Activated CD8-positive, alpha-beta memory T cell treated with anti-CD3 and anti-CD28 coated beads, Interleukin-2, amount 50 U/mL, for 4 hours (primary cell): ENCODE measurements at regions not wholly inside any gene's neighbourhood (a gene's known extent, or its start where the extent isn't known, plus 50 kb on each side); places are given as distances from the start of the nearest gene placed in this dataset.
"Not testable (repeated sequence)": the region's sequence is repeated elsewhere in the genome, so short reads cannot be mapped to it uniquely, and the experiment has no call there.

Source experiments
- DNase-seq: peaks from one replicate; pipeline ENCODE4 v3.0.0-alpha.2; 2020

DNA sequence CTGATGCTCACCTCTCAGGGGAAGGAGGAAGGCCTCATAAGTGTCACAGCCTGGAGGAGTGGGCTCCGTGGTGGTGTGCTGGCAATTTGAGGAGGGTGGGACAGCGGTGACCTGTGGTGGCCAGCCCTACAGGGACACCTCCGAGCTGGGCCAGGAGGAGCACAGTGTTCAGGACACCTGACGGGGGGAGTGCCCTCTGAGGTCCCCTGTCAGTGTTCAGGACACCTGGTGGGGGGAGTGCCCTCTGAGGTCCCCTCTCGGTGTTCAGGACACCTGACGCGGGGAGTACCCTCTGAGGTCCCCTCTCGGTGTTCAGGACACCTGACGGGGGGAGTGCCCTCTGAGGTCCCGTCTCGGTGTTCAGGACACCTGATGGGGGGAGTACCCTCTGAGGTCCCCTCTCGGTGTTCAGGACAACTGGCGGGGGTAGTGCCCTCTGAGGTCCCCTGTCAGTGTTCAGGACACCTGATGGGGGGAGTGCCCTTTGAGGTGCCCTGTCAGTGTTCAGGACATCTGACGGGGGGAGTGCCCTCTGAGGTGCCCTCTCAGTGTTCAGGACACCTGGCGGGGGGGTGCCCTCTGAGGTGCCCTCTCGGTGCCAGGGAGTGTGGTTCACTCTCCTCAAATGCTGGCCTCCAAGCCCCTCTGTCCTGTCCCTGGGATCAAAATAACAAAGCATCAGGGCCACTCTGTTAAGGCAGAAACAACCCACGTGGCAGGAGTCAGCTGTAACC, 73.4 kb upstream of the ZNF469 start:
- no peak for DNase-seq

DNA sequence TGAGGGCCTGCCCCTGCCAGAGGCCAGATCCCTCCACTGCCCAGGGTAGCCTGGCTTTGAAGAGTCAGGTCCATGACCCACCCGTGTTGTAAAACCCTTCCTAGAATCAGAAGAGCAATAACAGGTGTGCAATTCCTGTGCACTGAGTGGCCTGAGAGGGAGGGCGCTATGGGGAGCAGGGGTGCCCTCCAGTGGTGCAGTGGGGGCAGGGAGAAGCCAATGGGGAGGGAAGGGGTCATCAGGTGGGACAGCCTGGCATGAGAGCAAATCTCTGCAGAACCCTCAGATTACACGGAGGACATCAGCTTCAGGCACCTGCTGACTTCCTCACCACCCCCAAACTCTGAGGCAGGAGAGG, 72.9 kb upstream of the ZNF469 start:
- DNase-seq: no peak

DNA sequence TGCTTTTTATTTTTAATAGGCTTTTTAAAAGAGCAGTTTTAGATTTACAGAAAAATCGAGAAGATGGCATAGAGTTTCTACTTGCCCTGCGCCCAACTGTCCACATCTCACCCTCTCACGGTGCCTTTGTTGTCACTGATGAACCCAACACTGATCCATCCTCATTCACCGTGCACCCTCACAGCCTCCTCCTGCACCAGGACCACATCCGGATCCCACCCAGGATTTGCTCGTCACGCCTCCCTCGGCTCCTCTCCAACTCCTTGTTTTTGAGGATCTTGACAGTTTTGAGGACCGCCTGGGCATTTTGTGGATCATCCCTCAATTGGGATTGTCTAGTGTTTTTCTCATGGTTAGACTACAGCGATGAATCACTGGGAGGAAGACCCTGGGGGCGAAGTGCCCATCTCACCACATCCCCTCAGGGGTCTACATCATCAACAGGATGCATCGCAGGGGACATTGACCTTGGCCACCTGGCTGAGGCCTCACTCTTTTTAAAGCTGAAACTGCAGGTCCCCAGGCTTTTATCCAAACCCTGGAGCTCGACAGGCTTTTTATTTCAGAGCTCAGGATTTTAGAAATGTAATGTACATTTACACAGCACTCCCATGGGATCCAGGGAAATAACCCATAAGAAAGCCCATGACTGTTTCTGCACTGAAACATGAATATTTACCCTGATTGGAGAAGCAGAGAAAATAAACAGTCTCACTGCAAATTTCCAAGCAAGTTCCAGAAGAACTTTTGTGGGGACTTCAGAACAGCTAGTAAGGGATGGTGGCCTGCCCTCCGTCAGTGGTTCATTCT, 71.8 kb upstream of the ZNF469 start:
- no peak for DNase-seq

DNA sequence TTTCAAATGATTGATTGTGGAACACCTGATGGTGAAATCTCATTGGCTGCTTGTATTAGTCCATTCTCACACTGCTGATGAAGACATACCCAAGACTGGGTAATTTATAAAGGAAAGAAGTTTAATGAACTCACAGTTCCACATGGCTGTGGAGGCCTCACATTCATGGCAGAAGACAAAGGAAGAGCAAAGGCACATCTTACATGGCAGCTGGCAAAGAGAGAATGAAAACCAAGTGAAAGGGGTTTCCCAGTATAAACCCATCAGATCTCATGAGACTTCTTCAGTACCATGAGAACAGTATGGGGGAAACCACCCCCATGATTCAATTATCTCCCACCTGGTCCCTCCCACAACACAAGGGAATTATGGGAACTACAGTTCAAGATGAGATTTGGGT, 70.9 kb upstream of the ZNF469 start:
- DNase-seq: not testable (repeated sequence)

DNA sequence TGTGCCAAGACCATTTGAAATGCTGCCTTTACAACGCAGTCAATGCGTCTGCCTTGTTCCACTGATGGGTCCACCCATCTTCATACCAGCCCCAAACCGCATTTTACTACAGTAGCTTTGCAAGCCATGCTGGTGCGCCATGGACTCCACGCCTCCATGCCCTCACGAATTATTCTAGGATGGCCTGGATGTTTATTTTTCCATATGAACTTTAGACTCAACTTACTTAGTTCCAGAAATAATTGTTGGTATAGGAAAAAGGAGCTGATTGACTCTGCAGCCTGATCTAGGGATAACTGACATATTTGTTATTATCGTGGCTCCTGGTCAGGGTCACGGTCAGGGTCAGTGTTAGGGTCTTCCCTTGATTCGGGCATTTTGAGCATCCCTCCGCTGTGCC, 70.0 kb upstream of the ZNF469 start:
- DNase-seq: no peak

DNA sequence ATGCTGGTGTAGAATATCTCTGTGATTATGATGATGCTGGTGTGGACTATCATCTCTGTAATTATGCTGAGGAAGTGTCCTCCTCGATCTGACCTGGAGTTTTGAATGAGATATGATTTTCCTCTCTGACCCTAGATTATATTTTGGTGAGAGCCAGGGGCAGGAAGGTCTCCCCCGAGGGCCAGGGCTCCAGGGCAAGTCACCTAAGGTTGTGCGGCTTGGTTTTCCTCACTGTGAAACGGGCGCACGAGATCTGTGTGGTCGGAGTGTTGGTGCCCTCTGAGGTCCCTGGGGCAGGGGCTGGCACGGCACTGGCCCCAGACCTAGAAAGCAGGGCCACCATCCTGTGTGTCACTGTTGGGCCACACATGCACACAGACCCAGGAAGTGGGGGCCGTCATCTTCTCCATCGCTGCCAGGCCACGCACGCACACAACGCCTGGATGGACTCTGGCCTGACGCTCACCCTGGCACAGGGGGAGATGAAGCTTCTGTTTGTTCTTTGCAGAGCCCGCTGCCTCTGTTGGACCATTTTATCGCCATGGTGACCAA, 67.7 kb upstream of the ZNF469 start:
- DNase-seq: no peak

DNA sequence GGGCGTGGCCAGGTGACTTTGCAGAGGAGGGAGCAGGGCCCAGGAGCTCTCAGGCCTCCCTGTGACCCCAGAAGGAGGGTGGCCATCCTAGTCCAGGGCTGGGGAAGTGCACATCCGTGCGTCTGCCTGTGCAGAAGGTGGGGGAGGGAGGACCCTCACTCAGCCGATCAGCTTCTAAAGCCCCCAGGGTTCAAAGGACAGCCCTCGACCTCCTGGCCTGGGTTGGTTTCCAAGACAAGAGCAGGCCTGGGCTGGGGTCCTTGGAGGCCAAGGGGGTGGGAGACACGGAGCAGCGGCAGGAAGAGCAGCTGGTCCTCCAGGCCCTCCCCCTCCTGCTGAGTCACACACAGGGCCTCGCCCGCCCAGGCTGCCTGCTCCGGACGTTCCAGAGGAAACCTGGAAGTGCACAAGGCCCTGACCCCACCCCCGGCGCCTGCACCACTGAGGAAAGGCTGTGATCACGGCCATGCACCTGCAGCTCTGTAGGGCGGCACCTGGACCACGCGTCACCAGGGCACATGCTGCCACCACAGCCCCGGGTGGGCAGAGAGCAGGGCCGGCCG, 67.1 kb upstream of the ZNF469 start:
- no peak for DNase-seq

DNA sequence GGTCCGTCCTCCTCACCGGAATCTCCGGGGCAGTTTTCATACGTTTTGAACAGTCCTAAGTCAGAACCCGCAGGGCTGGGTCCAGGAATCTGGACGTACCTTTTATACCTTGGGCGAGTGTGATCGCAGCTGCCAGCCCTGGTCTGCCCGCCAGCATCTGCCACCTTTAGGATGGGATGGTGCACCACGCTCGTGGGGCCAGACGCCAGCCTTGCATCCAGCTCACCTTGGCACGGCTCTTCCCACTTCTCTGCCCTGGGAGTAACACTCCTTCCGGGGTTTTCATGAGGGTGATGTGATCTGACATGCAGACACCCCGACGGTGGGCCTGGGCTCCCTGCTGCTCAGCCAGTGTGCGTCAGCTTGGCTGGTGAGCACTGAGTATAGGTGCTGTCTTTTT, 66.6 kb upstream of the ZNF469 start:
- no peak for DNase-seq

DNA sequence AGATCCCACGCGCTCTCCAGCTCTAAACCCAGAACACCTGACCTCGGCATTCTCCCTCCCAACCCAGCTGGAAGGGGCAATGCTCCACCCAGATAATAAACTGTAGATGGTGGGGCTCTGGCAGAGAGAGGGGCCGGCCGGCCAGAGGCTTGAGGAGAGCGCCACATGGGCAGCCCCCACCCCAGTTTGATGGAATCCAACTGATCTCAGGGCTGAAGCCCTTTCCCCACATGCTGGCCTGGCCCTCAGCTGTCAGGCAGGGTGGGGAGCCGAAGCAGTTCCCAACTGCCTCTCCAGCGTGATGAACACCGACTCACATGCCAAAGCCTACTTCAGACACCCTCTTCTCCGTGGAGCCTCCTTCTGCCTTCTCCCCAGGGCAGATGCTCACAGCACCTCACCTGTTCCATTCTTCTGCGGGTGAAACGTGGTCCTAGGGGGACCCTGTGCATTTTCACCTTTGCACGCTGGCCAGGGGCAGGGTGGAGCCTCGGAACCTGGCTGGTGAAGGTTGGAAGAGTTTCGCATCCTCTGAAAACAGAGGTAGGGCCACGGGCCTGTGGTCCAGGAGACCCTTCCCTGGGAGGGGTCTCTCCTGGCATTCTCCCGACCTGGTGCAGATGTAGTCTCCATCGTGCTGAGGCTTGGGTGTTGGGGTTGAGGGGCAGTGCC, 65.7 kb upstream of the ZNF469 start:
- no peak for DNase-seq

DNA sequence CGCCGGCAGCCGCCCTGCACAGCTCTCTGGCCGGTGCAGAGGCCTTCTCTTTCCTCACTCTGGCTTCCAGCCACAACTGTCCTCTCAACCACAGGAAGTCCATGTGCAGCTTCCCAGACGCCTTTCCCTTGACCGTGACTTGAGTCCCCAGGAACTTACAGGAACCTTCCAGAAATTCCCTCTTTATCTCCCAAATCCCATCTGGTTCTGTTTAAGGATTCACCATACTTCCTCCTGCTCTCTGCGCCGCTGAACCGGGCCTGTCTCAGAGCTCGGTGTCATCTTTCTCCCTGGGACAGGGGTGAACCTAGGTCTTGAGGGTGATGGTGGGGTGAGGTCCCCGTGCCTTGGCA, 65.2 kb upstream of the ZNF469 start:
- DNase-seq: no peak

DNA sequence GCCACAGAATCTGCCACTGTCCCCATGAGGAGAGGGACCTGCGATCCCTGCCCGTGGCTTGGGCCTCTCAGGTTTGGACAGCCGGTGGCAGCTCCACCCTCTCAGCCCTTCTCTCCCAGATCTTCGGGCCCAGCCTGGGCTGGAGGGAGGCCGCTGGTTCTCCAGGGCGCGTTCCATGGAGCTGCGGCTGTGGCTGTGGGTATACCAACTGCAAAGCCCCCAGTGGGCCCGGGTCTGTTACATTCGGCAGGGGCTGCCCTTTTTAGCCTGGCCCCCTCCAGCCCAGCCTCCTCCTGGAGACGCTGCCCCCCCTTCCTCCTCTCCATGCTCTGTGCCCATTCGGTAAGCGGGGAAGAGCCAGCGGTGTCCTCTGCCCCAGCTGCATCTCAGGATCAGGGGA, 64.7 kb upstream of the ZNF469 start:
- DNase-seq: no peak

DNA sequence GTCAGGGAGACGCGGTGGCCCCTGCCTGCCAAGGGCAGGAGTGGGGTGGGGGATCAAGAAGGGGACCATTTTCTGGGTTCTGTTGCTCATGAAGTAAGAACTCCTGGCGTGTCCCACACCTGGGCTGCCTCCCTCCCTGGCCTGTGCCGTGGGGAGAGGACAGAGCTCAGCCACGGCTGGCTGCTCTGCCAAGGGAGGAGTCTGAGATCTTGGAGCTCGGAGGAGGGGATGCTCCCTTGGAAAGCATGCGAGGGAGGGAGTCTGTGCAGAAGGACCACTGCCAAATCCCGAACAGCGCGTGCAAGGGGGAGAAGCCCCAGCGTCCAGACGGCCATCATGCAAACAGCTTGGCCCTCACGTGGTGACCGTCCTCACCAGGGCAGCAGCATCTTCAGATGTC, 64.2 kb upstream of the ZNF469 start:
- DNase-seq: no peak

DNA sequence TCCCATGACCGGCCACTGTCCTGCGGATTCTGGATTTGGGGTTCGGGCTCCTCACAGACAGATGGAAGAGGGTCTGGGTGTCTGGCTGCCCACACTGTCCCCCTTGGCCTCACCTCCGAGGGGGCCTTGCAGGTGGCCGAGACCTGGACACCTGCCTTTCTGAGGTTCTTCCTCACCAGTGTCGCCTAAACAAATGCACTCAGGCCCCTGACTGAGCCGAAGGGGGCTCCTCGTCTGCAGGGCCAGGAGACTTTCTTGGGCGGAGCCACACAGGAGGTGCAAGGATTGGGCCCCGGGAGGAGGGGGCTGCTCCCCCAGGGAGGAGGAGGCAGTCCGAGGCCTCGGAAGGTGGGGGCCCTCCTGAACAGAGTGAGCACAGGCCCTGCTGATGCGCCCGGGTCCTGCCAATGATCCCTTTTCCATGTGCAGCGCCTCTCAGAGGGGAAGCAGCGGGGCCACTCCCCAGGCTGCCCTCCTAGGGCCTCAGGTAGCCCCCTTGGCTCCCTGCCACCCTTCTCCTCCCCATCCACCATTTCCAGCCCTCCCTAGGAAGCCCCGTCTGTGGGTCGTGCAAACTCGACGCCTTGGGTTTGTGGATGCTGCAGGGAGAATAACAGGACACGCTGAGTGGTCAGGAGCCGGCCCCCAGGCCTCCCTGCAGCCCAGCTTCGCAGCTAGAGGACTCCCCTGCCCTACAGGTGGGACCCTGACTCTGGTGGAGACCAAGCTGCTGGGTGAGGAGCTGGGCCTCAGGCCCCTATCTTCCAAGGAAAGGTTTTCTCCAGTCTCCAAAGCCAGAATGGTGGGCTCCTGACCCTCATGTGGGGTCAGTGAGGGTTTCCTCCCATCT, 63.4 kb upstream of the ZNF469 start:
- DNase-seq: no peak

DNA sequence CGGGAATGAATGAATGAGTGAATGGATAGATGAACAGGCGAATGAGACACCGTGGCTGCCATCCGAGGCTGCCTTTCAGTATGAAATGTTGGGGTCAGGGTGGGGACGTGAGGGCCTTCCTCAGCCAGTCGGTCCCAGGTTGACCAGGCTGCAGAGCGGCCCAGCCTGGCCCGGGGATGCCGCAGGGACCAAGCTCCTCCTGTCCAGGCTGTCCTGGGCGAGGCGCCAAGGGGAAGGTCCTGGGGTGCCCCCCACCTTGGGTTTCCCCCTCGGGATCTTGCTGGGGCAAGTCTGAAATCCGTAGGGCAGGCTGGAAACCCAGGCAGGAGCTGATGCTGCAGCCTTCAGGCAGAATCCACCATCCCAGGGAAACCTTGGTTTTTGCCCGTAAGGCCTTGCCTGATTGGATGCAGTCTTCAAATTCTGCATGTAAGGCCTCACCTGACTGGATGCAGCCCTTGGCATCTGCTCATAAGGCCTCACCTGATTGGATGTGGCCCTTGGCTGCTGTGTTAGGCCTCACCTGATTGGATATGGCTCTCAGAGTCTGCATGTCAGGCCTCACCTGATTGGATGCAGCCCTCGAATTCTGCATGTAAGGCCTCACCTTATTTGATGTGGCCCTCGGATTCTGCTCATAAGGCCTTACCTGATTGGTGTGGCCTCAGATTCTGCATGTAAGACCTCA, 61.7 kb upstream of the ZNF469 start:
- DNase-seq: no peak

DNA sequence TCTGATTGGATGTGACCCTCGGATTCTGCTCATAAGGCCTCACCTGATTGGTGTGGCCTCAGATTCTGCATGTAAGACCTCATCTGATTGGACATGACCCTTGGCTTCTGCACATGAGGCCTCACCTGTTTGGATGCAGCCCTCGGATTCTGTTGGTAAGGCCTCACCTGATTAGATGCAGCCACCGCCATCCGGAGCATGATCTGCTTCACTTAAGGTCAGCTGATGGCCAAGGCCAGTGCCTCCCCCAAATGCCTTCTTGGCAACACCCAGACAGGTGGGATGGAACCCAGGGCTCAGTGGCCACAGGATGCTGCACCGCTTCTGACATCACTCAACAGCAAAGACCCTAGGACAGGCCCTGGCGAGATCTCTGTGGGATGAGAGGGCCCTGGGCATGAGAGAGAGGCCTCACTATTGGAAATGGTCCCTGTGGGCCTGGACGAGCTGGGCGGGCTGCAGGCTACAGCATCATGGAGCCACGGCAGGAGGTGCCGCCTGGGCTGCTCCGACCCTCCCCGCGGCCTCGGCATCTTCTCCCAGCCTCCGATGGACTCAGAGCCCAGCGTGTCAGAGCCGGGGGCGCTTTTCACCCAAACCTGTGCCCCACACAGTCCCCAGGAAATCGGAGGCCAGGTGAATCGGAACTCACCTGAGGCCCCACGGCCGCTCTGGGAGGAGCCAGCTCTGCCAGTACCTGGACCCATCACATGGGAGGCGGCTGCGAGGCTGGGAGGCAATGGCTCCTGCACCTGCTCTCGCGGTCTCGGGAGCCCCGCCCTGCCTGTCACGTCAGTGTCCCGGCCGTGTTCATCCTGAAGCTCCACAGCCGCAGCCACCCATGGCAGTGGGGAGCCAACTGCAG, 60.9 kb upstream of the ZNF469 start:
- DNase-seq: no peak

DNA sequence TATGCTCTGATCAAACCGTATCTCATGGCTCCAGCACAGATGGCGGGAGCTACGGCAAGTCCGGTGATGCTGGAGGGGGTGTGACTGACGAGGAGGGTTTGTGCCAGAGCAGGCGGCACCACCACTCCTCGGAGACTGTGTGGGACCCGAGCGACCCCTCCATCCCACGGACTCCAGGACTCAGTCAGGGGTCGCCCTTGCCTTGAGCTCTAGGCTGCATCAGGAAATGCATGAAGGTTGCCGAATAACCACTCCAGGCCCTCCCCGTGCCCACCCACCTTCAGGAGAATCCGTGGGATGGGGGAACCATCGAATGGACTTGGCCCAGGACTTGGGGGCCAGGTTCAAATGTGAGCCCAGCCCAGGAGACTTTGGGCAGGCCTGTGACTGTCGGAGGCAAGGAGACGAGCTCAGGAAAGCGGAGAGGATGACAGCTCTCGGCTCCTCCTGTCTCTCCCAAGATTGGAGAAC, 60.2 kb upstream of the ZNF469 start:
- no peak for DNase-seq

DNA sequence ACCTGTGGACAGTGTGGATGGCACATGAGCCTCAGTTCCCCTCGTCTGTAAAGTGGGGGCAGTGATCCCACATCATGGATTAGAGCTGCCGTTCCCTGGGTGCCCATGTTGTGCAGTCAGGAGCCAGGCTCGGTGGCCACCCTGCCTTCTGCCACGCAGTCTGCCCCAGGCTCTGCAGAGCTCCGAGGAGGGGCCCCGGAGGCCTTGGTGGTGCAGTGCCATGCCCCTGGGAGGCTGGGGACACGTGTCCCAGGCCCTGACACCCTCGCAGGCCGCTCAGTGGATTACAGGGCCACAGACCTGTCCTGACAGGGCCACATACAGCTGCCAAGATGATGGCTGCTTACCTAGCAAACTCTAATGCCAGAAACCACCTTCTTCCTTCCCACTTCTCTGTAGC, 59.7 kb upstream of the ZNF469 start:
- DNase-seq: no peak

DNA sequence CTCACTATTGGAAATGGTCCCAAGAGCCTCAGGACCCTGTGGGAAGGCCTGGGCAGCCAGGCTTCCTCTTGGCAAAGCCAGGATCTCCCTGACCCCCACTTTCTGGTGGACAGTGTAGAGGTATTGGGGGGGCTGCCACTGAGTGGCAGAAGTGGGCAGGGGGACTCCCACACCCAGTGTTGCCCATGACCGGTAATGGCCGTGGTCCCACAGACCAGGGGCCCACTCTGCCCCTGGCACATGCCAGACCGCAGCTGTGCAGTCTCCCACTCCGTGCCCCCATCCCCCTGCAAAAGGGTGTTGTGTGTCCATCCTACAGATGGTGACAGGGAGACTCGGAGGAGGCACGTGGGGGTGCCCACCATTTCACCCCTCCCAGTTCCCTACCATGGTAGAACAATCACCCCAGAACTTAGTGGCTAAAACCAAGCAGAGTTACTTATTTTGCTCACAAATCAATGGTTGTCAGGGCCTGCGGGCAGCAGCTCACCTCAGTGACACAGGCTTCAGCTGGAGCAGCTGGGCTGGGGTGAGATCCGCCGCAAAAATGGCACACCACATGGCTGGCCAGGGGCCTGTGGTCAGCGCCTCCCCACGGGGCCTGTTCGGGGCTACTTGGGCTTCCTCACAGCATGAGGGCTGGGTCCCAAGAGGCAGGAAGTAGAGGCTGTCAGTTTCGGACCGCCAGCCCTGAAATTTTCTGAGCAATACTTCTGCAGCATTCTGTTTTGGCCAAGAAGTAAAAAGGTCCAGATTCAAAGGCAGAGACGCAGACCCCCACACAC, 59.0 kb upstream of the ZNF469 start:
- no peak for DNase-seq

DNA sequence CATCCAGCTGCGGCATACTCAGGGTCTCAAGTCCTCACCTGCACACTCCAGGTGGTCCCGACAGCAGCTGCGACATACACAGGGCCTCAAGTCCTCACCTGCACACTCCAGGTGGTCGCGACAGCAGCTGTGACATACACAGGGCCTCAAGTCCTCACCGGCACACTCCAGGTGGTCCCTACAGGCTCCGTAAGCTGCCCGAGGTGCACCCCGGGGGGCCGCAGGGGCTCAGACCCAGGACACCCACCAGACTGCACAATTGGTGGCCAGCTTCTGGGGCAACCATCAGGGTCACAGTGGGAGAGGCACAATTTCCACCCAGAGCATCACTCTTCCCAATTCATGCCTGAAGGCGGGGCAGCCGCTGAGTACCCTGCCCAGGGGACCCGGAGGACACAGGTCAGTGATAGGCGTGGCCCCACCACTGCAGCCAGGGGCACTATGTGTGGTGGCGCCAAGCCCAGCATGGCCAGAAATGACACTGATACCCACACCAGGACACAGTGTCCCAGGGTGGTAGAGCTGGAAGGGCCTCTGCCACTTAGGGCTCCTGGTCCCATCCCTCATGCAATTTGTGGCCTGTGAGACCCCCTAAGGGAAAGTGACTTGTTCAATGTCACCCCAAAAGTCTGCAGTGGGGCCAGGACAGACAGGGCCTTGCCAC, 57.5 kb upstream of the ZNF469 start:
- DNase-seq: no peak
